ENCODE measurements at regions not wholly inside any gene's neighbourhood (a gene's known extent, or its start where the extent isn't known, plus 50 kb on each side); places are given as distances from the start of the nearest gene placed in this dataset.

DNA sequence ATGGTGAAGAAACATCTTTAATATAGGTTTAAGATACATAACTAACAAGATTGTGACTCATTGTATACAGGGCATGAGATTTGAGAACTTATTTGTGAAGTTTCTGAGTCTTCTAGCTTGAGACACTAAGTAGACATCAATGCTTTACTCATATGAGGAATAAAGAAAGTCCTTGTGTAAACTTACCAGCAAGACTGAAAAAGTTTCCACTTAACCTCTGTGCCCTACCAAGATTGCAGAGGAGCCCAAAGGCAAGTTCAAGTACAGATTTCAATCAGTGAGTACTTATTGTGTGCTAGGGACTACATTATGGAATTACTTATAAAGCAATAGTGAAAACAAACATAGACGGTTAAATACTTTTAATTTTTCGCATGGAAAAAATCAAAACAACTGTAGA, 1041.2 kb upstream of the CELF4 start:
- DNase-seq (ENCODE audit: low spot score) = no peak

DNA sequence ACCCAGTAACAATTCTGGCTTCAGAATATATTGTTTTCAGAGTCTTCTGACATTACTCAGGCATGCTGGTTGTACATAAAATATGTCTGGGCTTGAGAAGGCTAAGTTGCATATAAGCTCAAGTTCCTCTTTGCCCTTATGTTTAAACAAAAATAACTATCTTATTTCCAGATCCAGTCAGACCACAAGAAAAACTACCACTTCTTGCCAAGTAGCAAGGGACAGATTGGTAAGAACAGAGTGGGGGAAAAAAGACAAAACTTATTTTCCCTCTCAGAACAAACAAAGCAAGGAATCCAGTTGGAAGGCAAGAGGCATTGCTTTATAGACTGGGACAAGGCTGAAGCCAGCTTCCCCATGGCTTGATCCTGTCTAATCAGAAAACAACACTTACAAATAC, 1036.7 kb upstream of the CELF4 start:
- no peak for DNase-seq (ENCODE audit: low spot score)

DNA sequence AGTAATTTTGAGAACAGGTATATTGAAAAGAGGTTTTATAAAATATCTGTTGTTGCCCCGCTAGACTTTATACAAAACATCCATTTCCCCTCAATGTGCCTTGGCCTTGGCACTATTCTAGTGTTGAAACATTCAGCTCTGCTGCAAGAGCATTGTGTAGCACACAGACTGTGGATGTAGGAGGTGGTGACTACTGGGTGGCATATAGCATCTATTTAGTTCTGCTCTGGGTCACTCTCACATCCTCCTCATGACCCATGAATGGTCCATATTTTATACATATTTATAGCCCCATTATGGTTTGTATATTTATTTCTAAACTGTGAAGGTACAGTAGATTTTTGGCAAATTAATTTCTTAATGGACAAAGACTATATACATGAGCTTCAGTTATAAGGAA, 1022.0 kb upstream of the CELF4 start:
- DNase-seq (ENCODE audit: low spot score) = no peak

DNA sequence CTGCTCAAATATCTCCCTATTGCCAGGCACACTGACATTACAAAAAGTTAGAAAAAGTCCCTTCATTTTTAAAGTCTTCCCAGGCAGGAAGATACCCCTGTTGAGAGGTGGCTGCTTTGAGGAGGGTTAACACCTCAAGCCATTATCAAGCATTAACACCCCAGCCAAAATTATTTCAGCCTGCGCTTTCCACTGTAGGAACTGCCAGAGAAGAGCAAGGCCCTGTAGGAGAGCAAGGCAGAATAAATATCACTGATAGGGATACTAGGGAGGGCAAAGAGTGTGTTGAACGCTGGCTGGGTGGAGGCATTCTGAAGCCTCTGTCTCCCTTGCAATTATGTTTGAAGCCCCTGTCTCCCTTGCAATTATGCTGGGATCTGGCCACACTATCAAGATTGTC, 1020.7 kb upstream of the CELF4 start:
- DNase-seq (ENCODE audit: low spot score) = no peak

DNA sequence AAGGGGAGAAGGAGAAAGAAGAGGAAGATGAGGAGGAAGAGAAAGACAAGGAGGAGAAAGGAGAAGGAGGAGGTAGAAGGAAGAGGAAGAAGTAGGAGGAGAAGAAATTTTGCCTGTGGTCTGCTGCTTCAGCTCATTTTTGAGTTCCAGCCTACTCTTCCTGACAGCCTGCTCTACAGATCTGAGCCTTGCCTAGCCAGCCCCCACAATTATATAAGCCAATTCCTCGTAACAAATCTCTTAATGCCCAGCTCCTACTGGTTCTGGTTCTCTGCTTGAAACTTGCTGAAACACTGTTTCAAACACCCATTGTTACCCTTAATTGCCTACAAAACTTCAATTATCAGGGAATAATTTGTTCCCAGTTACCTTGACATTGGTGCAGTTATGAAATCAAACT, 1014.2 kb upstream of the CELF4 start:
- DNase-seq (ENCODE audit: low spot score) = no peak

DNA sequence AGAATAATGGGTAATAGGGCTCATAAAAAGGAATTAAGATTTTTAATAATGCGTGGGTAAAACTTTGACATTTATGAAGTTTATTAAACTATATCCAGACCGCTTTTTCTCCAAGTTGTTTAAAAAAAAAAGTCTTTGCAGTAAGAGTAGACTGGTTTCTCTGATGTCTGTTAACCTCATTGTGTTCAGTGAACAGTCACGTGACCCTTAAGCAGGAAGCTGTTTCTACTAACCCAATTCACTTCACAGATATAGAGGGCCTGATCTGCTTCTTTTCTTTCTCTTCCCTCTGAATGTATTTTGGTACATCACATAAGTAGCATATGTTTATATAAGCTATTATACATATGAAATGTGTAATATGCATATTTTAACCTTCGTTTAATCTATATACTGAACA, 1011.3 kb upstream of the CELF4 start:
- no peak for DNase-seq (ENCODE audit: low spot score)

DNA sequence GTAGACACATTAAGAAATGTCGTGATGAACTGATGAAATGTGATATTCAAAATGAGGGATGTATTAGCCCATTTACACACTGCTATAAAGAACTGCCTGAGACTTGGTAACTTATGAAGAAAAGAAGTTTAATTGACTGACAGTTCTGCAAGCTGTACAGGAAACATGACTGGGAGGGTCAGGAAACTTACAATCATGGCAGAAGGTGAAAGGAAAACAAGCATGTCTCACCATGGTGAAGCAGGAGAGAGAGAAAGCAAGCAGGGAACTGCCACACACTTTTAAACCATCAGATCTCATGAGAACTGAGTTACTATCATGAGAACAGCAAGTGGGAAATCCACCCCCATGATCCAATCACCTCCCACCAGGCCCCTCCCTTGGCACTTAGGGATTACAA, 1010.8 kb upstream of the CELF4 start:
- DNase-seq (ENCODE audit: low spot score) = no peak

DNA sequence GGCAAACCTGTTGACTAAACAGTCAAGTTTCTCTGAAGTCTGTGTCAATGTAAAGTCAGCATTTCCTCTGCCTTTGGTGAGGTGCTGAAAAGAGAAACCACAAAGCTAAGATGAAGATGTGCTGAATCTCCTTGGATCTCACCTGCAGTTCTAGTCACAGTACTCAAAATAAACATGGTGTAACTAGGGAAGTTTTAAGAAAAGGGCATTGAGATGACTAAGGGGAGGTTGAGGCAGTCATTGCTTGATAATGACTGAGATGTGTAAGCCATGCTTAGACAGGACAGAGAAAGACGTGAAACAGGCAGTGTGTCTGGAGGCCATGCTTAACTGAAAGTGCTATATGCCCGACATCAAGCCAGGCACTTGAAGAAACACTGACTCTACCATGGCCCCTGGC, 1010.0 kb upstream of the CELF4 start:
- no peak for DNase-seq (ENCODE audit: low spot score)

DNA sequence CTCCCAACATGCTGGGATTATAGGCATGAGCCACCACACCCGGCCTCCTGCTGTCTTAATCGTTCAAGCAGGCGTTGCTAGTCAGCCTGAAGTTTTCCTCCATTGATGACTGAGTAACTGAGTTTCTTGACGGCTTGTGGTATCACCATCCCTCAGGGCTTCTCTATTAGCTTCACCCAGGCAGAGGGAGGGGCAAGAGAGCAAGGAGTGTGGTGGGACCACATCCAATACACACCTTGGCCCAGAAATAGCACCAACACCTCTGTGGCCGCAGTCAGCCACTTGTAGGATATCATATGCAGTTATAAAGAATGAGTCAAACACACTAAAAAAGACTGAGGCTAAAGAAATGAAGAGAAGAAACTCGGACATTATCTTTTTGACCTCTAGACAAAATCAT, 1009.4 kb upstream of the CELF4 start:
- DNase-seq (ENCODE audit: low spot score) = no peak

DNA sequence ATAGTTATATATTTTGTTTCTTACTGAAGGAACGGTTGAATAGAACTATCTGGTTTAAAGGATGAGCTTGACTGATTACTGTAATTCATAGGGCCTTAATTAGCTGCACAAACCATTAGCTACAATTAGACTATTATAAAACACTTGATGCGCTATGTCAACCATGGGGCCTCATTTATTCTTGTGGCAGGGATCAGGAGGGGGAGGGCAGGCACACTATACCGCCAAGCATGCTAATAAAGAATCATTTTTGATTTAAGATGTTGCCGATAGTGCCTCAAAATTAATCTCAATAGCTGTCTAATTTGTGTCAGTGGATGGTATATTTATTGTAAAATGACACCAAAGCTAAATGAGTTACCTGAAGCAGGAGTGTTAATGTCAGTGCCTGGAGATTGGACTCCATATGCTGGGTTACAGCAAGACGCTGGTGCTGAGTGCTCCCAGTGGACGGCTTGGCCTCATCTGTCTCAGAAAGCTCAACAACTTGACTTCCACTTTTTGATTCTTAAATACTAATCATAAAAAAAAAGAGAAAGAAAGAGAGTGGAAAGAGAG, 1007.0 kb upstream of the CELF4 start:
- DNase-seq (ENCODE audit: low spot score) = no peak

DNA sequence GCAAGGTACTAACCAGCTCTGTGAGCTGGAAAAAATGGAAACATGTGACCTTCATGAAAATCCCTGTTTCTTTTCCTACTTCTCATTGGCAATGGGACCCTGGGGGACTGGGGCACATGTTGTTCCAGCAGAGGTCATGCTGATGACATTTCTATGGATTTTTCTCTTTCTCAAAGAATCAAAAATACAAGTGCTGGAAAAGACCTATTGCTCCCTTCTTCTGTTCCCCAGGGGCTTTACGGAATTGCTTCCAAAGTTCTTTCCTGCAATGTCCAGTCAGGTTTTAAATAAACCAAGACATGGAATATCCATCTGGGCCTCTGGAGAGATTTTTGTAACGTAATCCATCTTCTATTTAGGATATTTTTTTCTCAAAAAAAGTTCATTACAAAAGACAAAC, 1006.1 kb upstream of the CELF4 start:
- DNase-seq (ENCODE audit: low spot score) = no peak

DNA sequence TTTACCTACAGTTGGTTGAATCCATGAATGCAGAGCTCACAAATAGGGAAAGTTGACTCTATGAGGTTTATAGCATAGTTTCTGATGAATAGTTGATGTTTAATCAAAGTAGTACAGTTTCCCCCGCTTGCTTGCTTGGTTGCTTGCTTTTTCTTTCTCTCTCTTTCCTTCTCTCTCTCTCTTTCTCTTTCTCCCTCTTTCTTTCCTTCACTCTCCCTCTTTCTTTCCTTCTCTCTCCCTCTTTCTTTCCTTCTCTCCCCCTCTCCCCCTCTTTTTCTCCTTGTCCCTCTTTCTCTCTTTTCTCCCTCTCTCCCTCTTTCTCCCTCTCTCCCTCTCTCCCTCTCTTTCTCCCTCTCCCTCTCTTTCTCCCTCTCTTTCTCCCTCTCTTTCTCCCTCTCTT, 999.9 kb upstream of the CELF4 start:
- DNase-seq (ENCODE audit: low spot score) = no peak

DNA sequence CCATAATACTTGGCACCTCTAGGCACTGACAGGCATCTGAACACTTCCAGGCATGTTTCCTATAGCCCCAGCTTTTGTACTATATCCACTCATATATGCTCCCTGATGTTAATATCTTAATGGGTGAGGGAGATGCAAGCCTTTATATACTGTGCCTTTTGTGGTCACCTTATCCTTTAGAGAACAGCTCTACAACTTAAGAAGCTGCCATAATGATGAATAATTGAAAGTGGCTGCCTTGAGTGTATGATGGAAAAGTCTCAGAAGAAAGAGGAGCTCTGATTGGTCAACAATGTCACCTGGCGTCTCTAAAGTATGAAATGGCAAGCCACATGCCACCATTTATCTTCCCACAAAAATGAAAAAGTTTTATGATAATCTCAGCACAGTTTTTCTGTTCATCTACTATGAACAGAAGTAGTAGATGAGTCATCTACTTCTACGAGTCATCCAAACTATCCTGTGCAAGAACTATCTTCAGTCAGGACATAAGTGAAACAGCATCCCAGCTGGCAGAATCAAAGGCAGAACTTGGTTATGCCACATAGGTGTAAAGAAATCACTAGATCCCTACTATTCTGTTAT, 997.9 kb upstream of the CELF4 start:
- no peak for DNase-seq (ENCODE audit: low spot score)

DNA sequence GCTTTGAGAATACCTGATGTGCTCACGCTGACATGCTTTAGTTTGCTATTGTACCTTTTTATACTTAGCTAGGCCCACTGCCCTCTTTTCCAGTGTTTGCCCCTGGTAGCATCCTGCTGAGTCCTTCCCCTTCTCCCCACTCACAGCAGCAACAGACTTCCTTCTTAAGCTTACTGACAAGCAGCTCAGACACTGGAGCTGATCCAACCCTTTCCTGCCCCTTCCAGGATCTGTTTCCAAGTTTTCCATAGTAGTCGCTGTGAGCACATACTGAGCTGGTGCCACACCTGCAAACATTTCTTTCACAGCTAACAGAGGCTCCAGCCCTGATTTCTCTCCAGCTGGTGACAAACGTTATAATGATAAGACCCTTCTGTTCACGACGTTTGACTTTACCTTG, 991.4 kb upstream of the CELF4 start:
- no peak for DNase-seq (ENCODE audit: low spot score)

DNA sequence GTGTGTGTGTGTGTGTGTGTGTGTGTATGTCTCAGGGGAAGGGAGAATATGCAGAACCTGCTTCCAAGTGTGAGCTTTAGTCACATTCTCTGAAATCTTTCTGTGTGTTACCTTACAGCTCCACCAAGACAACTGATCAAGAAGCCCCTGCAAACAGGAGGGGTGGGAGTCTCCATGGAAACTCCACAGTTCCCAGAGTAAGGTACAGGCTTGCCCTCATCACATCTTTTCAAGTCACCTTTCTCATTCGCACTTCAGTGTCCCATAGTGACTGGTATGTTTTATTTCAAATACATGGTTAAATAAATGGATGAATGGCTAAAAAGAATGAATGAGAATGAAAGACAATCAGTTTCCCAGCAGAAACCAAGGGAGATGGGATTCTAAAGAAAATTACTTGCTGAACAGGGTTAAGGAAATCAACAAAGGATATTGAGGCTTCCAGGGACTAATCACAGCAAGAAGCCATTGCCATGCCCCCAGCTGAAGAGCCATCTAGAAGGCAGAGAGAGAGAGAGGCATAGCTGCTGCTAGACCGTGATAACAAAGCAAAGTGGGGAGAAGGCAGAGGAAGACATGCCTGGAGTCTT, 987.2 kb upstream of the CELF4 start:
- no peak for DNase-seq (ENCODE audit: low spot score)

DNA sequence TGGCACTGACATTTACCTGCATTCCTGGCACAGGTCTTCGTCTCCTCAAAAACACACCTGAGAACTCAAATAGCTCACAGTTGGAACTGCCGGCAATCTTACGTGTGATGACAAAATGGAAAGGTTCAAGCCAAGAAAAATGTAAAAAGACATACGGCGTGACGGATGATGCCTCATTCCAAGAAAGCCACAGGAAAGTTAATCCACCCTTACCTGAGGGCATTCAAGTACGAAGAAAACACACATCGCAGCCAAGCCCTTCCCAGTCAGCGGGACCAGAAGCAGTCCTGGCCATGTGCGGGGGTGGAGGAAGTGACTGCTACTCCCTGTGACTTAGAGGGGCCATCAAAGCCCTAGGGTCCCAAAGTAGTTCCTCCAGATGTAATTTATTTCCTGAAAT, 986.3 kb upstream of the CELF4 start:
- no peak for DNase-seq (ENCODE audit: low spot score)

DNA sequence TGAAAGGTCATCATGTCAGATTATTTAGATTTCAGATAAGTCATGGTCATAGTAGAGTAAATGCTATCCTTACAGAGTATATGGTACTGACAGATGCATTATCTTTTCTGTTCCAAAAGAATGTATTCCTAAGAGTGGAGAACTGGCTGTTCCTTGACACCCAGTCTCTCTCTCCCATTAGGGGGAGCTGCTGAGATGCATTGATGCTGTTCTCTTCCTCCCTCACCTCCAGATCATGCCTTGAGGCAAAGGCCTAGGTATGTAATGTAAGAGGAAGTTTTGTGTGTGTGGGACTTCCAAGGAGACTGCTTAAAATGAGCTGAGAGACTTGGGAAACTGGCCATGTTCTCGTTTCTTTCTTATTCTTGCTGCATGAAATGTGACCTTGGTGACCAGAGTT, 979.5 kb upstream of the CELF4 start:
- no peak for DNase-seq (ENCODE audit: low spot score)

DNA sequence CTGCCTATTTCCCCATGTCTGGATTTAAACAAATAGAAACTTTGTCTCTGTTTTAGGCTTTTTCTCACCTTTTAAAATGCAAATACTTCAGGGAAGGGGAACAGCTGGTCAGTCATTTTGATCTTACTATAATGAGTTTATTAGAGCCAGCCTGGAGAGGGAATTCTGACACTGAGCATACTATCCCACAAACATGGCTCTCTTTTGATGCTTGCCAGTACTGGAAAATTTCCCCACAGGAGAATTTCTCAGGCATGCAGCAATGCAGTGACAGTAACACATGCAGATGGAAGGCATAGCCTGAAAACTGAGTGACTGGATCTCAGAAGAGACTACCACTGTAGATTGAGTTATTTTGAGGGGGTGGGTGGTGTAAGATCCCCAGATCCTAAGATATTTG, 974.3 kb upstream of the CELF4 start:
- no peak for DNase-seq (ENCODE audit: low spot score)

DNA sequence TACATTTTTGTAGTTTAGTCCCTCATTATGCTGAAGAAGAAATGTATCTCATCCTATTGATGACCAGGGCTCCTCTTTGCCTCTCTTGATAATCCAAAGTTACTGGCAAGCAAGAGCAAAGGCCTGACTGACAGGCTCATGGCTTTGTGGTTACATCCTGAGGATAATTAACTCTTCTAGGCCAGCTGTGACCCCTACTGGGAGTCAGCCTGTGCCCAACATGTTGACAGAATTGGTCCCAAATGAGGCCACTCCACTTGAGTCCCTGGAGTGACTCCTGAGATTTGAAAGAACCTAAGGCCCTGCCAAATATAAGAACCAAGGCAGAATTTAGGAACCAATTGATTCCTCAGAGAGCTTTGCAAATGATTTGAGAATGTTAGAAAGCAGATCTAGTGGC, 973.8 kb upstream of the CELF4 start:
- no peak for DNase-seq (ENCODE audit: low spot score)

DNA sequence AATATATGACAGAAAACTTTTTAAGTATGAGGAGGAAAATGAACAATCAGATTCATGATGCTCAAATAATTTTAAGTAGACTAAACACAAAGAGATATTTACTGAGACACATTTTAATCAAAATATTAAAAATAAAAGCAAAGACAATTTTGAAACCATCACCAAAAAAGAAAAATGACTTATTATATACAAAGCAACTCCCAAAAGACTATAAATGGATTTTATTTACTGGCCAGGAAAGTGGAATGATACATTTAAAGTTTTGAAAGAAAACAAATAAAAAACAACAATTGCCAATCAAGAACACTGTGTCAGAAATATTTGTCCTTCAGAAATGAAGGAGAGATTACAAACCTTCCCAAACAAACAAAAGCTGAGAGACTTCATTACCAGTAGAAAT, 968.5 kb upstream of the CELF4 start:
- no peak for DNase-seq (ENCODE audit: low spot score)

DNA sequence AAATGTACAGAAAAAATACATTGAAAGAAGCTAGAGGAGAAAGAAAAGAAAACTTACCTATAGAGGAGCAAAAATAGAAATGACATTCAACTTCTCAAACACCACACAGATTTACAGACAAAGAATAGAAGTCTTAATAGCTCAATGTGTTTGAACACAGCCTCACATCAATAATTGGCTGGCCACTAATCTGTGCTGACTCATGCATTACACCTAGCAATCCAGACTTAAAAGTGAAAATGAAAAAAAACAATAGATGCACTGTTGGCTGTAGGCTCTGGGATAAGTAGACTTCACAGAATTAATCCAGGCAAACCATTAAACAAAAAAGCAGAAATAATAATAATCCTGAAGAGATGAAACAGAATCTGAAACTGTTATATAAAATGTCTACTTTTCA, 961.3 kb upstream of the CELF4 start:
- DNase-seq (ENCODE audit: low spot score) = no peak

DNA sequence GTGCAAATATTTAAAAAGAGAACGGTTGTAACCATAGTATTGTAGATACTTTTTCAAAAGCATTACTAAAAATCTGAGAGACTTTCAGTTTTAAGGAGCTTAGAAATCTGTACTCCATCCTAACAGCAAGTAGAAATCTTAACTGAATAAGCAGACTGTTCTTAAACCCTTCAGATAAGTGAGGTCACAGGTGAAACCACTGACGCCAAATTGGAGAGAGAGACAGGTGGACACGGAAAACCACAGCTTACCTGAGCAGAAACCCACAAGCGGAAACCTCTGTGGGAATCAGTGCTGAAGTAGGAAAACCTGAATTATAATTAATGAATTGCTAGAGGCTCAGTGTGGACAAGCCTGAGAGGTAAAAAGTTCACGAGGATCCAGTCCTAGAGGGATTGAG, 959.4 kb upstream of the CELF4 start:
- no peak for DNase-seq (ENCODE audit: low spot score)

DNA sequence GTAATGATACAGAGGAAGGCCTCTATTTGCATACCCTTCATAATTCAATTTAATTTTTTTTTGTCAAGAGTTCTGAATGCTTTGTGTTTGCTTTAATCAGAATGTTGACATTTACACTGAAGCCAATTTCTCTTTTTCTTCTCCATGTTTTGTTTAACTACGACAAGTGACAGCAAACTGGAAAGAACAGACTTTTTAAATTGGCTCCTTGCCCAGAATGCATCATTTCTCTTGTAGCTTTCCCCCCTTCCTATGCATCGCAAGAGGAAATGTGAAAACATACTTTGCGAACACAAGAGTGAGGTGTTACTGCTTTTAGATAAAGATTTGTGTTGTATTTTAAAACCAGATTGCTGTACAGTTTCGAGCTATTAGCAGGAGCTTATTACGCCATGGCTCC, 955.2 kb upstream of the CELF4 start:
- DNase-seq (ENCODE audit: low spot score) = no peak

DNA sequence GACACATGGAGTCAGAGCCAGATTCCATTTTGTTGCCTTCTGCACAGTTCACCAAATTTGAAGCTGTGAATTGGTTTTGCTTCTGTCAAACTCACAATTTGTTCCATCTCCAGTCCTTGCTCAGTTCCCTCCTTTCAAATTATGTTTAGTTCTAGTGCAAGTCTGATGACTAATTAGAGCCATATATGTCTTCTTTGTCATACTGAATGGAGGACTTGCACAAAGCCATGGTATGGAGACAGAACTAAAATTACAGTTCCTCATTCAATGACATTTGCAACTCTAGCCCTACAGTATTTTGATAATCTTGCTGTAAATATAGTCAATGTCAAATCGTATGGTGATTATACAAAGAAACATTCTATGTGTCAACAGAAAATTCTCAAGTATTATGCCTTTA, 936.9 kb upstream of the CELF4 start:
- DNase-seq (ENCODE audit: low spot score) = no peak

Data from ureter (tissue), 1 donor.